Stimulated activated CD4-positive, alpha-beta T cell treated with anti-CD3 and anti-CD28 coated beads, Interleukin-4, amount 100 ng/mL, for 48 hours (primary cell): ENCODE measurements at regions not wholly inside any gene's neighbourhood (a gene's known extent, or its start where the extent isn't known, plus 50 kb on each side); places are given as distances from the start of the nearest gene placed in this dataset.

Experiments
- DNase-seq, 2 donors: peaks; one replicate each; pipeline ENCODE4 v3.0.0-alpha.2; 2020; ENCODE audit warnings: low read depth in 2 of 2

DNA sequence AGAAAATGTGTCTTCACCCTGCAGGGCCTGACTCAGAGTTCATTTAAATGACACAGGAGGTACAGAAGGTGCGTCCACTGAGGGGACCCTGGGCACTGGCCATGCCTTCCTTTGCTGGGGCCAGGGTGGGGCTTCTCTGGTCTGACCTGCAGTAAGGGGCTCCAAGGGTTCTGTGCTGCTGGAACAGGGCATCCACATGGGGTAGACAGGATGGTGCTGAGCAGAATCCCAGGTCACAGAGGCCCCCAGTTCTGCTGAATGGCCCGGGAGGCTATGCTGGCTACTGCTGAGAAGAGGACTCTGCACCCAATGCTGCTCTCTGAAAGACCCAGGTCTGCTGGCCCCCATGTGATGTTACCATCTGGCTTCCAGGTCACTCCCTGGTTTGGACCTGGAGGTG lies 150.4 kb upstream of the GGTLC1 start:
- DNase-seq: no peak

DNA sequence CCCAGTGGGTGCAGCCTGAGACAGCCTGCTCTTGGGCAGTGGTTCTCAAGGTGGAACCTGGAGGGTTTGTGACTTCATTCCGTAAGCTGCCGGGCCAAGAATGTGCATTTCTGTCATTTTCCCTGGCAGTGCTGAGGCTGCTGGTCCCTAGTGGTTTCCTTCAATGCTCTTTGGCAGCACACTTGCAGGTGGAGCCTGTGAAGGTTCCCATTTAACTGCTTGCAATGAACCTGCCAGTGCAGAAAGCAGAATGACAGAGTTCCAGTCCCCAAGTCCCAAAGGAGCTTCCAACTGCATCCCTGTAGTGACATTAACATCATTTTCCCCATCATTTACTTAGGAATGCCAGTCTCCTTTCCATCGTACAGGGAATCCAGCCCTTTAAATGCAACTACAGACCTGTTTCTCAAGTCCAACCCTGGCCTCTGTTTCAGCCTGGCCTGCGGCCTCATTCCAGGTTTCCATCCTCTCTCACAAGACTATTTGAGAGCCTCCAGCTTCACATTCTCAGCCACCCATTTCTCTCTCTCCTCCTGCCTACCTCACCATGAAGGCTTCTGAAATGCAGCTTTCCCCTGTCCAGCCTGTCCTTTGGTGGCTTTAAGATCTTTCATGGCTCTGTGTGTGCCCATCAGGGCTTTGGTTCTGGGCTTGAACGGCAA lies 149.7 kb upstream of the GGTLC1 start:
- DNase-seq: no peak

DNA sequence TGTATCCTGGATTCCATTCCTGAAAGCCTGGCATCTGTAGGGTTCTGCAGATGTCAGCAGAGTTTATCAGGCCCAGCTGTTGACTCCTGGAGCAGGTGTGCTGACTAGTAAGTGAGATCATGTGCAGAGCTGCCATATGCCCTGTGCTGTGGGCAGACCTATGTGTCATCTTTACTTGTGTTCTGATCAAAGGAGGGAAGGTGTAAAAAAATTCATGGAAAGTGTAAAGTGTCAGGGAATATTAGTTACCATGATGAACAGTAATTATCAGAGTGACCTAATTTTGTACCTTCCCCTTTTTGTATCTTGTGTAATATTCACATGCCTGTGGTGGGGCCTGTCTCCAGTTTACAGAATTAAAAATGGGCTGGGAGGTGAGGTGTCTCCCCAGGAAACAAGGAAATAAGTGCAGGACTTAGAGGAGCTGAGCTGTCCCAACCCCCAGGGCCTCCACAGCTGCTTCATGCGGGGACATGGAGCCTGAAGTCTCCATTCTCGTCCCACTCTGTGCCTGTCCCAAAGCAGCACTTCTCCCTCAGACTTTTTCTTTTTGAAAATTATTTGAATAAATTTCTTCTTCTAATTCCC lies 148.2 kb upstream of the GGTLC1 start:
- DNase-seq: no peak

DNA sequence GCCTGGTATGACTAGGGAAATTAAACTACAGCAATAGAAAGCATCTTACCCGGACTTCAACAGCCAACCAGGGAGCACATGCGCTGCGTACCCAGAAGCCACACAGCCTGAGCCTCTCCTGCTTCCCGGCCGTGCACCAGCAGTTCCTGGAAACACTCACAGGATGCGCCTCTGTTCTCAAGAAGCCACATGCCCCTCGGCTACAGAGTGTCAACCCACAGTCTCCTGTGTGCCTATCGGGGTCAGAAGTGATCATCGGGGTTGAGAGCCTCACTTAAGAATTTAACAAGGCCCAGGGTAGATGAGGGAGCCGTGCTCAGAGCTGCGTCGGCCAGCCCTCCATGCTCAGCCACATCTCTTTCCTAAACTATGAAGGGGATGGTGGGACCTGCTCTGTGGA lies 147.2 kb upstream of the GGTLC1 start:
- DNase-seq: no peak

DNA sequence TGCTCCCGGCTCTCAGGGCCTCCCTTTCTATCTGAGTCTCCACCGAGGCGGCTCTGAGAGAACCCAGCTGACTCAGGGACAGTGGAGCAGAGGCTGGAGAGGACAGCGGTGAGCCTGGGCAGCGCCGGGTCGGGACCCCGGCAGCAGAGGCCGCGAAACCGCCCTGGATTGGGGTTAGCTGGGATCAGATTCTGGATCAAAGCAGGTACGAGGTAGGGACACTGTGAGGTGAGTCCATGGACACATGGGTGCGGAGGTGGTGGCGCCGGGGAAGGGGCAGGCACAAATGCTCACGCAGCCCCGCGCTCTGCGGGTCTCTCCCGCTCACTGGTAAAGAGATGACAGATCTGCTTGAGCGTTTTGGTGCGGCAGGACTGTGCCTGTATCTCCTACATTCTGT lies 146.4 kb upstream of the GGTLC1 start:
- DNase-seq: no peak

DNA sequence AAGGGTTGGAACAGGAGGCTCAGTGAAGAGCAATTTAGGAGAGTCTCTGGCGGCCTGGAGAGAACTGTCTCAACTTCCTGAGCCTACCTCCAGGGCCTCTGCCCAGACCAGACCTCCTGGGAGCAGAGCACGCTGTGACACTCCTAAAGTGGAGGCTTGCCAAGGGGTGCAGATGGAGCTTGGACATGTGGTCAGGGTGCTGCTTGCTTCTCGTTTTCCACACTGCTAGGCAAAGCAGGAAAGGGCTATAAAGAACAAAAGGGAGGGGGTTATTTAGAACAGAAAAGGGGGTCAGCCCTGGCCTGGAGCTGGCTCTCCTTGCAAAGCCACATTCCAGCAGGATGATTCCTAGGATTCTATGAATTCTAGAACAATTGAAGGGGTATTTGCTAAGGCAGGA lies 145.7 kb upstream of the GGTLC1 start:
- no peak for DNase-seq

DNA sequence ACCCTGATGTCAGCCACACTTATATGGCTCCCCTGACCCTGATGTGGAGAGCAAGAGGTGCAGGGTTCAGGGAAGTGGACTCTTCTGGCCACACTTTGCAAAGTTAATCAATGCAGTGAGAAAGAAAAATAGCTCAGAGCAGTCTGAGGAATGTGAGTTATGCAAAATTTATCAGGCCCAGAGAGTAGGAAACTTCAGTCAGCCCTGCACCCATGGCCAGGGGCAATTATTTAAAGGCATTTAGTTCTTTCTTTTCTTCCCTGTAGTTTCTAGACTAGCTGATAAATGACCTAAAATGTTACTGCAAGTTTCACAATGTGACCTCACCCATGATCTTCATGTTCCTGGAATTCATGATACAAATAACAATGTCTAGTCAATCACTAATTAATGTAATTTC lies 143.7 kb upstream of the GGTLC1 start:
- no peak for DNase-seq

DNA sequence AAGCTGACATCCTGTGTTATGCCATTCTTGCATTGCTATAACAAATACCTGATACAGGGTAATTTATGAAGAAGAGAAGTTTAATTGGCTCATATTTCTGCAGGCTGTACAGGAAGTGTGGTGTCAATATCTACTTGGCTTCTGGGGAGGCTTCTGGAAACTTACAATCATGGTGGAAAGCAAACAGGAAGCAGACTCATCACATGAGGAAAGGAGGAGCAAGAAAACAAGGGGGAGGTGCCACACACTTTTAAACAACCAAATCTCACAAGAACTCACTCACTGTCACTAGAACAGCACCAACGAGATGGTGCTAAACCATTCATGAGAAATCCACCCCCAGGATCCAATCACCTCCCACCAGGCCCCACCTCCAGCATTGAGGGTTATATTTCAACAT lies 143.1 kb upstream of the GGTLC1 start:
- DNase-seq: no peak

DNA sequence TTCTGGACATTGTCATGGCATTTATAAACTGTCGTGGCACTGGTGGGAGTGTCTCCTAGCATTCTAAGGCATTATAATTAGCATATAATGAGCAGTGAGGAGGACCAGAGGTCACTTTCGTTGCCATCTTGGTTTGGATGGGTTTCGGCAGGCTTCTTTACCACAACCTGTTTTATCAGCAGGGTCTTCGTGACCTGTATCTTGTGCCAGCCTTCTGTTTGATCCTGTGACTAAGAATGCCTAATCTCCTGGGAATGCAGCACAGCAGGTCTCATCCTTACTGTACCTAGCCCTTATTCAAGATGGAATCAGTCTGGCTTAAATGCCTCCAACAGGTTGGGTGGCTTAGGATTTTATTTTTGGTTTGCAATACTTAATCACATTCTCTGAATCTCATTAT lies 142.7 kb upstream of the GGTLC1 start:
- no peak for DNase-seq

DNA sequence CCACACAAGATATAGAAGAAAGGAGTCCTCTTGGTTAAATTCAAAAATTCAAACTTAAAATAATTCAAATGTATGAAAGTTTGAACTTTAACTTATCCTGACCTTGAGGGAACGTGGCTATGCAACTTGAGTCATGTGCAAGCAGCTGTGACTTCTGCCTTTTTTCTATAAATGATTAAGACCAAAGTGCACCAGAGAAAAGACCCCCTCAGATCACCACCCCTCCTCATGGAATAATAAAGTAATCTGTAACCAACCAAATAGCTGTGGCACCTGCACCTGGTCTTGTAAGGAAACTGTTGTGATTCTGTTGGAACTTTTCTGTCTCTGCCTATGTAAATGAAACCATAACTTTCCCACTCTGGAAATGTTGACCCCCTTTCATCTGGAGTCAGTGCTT lies 141.1 kb upstream of the GGTLC1 start:
- DNase-seq: no peak

DNA sequence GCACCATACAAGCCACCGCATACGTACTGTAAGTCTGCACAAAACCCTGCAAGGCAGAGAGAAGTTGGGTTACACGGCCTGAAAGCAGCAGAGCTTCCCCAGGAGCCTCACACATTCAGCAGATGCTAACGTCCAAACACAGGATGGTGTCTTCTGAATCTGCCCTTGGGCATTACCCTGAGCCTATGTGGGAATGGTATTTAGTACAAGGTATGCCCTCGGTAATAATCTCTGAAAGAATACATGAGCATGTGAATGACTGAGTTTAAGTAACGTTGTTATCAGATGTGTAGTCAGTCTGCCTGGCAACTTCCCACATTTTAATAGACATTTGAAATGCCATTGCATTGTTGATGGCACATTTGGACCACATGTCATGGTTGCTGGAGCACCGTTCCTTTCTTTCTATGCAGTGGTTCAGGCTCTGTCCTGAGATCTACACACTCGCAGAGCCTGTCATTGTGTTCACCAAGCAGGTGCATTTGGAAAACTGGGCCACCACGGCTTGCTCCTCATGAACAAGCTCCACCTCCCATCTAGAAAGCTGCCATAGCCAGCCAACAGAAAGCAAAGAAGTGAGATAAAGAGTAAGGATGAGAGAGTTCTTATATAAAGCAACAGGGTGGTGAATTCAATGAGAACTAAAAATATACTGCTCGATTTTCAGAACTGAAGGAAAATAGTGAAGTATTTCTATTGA lies 136.5 kb upstream of the GGTLC1 start:
- DNase-seq: no peak

DNA sequence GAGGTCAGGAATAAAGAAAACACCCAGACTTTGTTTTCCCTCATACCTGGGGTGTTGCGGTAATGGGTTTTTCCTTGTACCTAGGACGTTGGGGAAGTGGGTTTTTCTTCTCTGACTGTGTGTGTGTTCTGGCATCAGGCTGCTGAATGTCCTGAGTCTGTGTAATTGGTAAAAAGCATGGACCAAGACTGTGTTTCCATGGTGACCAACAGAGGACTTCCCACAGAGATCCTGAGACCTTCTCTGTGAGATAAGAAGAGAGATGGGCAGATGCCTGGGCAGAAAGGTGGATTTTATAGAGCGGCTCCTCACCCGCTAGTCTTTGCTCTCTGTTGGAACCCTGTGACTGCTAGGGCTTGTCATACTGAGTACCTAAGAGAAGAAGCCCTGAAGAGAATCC lies 135.4 kb upstream of the GGTLC1 start:
- DNase-seq: no peak

DNA sequence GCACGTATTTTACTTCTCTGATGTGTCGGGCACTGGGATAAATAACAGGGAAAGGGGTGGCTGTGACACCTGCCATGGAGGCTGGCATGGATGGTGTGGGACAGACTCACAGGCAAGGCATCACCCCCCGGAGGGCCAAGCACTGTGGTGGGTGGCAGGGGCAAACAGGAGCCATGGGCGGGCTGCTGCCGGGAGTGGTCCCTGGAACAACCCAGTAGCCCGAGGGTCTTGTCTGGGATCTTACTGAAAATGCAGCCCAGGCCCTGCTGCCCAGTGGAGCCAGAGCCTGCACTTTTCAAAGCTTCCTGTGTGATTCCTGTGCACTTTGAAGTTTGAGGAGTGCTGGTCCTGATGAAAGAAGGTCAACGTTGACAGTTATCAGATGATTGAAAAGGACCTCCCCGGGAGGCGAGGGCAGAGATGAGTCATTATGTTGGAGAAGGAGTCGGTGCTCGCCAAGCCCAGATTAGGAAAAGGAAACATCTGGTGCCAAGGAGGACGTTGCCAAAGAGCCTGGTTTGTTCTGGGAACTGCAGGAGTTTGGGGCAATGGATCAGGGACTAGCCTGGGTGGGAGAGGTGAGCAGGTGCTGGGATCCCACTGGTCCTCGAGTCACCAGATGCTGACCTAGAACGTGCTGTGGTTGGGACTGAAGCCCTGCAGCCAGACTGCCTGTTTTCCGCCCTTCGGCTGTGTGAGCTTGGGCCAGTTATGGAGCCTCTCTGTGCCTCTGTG lies 130.0 kb upstream of the GGTLC1 start:
- DNase-seq: no peak

DNA sequence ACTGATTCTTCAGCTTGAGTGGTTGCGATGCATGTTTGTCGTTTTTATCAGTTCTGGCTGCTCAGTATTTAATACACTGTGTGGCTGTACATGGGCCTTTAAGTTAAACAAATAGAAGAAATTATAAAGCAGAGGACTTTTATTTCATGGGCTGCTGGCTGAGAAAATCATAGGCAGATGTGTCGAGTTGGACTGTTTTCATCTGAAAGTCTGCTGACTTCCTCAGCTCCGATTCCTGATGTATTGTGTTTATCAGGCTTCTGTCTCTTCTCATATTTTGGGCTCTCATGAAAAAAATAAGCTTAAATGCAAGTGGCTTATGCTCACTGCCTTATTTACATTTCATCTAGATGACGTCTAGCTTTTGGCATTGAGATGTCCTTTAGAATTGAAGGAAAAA lies 129.5 kb upstream of the GGTLC1 start:
- DNase-seq: no peak

DNA sequence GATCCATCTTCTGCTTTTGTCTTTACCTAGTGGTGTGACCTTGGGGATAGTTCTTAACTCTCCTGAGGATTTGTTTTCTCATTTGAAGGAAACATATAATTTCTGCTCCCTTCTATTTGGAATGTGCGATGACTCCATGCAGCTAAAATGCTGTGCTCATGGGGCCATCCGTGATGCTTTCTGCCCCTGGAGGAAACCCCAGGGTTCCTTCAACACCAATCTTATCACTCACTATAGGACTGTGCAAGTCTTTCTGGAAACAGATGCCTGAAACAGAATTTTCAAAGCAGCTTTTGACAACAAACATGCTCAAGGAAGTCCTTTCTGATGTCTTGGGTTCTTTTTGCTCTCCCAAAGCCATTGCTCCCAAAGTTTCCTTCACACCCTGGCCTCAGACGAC lies 128.8 kb upstream of the GGTLC1 start:
- no peak for DNase-seq

DNA sequence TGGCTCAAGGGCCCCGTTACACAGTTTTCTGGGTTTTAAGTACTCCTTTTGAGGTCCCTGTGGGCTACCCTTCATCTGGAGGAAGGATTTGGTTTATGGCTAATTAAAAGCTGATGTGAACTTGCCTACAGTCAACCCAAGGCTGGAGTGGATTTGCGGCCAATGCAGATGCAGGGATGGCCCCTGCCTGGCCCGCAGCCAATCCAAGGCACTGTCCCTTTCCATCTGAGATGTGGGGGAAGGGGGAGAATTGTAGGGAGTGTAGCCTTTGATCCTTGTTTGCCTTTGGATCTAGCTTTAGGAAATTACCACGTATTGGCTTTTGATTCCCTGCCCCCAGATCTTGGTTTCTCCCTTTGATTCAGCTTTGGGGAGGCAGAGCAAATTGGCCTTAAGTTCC lies 128.0 kb upstream of the GGTLC1 start:
- DNase-seq: no peak

DNA sequence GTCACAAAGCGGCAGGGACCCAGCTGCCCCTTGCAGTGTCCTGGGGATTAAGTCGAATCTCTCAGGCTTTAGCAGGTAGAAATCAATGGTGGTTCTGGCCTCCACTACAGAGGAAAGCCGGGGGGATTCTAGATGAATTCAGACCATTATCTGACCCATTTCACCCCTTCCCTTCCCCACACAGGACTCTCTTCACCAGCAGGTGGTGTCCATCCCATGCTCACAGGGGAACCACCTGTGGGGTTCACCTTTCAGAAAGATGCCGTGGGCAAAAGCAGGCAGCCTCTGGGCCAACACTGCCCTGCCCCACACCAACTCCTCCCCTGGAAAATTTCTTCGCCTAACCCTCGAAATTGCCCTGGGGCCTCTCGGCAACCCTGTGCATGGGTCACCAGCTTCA lies 123.8 kb upstream of the GGTLC1 start:
- DNase-seq: no peak

DNA sequence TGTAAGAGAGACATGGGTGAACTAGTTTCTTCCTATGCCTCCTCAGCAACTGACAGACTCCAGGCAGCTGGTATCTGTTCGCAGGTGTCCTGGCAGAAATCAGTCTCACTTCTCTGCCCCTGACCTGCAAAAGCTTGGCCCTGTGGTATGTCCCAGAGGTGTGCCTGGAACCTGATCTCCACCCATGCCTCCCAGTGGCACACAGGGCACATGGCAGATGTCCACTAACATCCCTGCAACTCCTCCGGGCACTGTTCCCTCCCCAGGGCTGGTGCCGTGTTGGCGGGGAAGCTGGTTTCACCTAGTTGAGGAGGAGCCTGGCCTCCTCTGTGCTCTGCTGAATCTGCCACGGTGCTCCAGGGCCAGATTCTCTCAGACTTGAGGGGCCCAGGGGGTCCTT lies 123.3 kb upstream of the GGTLC1 start:
- DNase-seq: no peak

DNA sequence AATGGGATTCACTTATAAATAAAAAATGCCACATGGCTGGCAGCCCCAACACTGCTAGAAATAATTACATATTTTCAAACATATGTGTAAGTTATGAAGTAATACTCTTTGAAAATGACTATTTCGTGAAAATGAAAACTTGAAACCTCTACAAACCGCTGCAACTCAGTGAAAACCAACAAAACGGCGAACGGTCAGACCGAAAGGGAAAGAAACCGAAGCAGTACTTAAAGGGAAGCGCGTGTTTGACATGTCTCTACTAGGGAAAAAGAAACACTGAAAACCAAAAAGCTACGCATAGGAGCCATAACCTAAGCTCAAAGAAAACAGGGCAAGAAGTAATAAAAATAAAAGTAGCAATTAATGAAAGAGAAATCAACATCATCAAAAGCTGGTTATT lies 121.0 kb upstream of the GGTLC1 start:
- DNase-seq: no peak

DNA sequence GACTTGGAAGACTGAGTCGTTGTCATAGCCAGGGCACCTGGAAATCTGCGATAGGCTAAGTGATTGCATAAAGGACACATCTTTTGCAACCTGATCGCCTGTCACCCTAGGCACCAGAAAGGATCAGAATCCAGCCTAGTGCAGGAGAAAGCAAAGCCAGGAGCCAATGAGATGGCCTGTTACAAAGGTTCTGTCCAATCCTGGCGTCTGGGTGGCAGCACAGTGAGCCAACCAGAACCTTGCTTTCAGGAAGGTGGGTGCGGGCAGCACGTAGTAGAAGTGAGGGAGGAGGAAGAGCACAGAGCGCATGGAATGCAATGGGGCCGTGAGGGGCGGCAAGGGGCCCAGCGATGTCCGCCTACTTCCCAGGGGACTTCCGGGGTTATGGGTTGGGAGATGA lies 120.4 kb upstream of the GGTLC1 start:
- DNase-seq: no peak

DNA sequence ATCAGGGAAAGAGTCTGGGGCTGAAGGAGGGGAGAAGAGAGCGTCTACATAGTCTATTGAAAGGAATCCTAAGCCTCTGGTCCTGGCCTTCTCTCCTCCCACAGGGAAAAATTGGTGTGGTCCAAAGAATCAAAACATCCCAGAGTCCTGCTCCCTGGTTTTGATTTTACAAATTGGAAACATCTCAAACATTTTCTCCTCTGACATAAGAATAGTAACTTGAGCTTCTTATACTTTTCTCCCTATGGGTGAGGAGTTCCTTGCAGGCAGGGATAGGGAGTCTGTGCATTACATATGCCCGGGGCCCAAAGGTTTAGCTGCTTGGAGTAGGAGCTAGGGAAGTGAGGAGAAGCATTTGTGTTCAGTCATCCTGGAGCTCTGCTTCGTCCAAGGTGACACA lies 120.0 kb upstream of the GGTLC1 start:
- DNase-seq: no peak

DNA sequence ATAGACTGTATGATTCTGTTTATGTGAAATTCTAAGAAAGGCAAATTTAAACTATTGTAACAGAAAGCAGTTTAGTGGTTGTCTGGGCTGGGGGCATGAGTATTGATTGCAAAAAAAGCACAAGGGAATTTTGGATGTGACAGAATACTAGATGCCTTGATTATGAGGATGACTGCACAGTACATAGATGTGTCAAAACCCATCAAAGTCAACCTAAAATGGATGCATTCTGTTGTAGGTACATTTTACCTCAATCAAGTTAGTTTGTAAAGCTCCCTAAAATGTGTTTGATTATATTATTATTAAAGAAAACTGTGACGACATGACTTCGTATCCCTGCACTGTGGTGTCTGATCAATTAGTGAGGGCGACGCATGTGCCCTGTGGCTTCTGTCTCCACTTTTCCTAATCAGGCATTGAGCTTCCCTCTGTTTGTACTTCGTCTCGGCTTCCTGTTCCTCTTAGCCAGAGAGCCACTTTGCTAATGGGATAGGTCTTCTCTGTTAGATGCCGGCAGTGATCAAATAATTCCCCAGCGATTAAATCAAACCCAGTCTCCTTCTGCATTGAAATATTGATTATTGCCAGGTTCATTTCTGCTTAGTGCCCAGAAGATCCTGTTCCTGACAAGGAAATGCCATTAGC lies 118.3 kb upstream of the GGTLC1 start:
- DNase-seq: no peak
